ENCODE measurements at regions not wholly inside any gene's neighbourhood (a gene's known extent, or its start where the extent isn't known, plus 50 kb on each side); places are given as distances from the start of the nearest gene placed in this dataset.
"Not testable (repeated sequence)": the region's sequence is repeated elsewhere in the genome, so short reads cannot be mapped to it uniquely, and the experiment has no call there.

GRCh38 chr1:146883190-146883589 lies 54.9 kb upstream of the NBPF12 start:
- DNase-seq, result peak; percentile 3

- not testable (repeated sequence) for DNase-seq
Measured at GRCh38 chr1:146881096-146881495, 57.0 kb upstream of the NBPF12 start.

- not testable (repeated sequence) for DNase-seq
Measured at GRCh38 chr1:146863799-146864319, 74.3 kb upstream of the NBPF12 start.

GRCh38 chr1:146853147-146853546 lies 85.0 kb upstream of the NBPF12 start:
- DNase-seq, result not testable (repeated sequence)

GRCh38 chr1:146850352-146850889 lies 87.7 kb upstream of the NBPF12 start:
- DNase-seq, result not testable (repeated sequence)

GRCh38 chr1:146838725-146839124 lies 99.4 kb upstream of the NBPF12 start:
- DNase-seq, result not testable (repeated sequence)

GRCh38 chr1:146826957-146827356 lies 111.2 kb upstream of the NBPF12 start:
- not testable (repeated sequence) for DNase-seq

- not testable (repeated sequence) for DNase-seq
Measured at GRCh38 chr1:146794236-146794635, 143.9 kb upstream of the NBPF12 start.

GRCh38 chr1:146792725-146793124 lies 145.4 kb upstream of the NBPF12 start:
- DNase-seq, result not testable (repeated sequence)

GRCh38 chr1:146784212-146784940 lies 153.7 kb upstream of the NBPF12 start:
- not testable (repeated sequence) for DNase-seq

- DNase-seq, result not testable (repeated sequence)
Measured at GRCh38 chr1:146781235-146781634, 156.9 kb upstream of the NBPF12 start.

GRCh38 chr1:146777826-146778602 lies 160.1 kb upstream of the NBPF12 start:
- DNase-seq, result peak; percentile 35

- not testable (repeated sequence) for DNase-seq
Measured at GRCh38 chr1:146774988-146775387, 163.1 kb upstream of the NBPF12 start.

- not testable (repeated sequence) for DNase-seq
Measured at GRCh38 chr1:146774271-146774670, 163.9 kb upstream of the NBPF12 start.

GRCh38 chr1:146771409-146771808 lies 166.7 kb upstream of the NBPF12 start:
- DNase-seq, result not testable (repeated sequence)

GRCh38 chr1:146770998-146771397 lies 167.1 kb upstream of the NBPF12 start:
- DNase-seq, result not testable (repeated sequence)

- DNase-seq, result not testable (repeated sequence)
Measured at GRCh38 chr1:146763234-146763633, 174.9 kb upstream of the NBPF12 start.

- DNase-seq, result not testable (repeated sequence)
Measured at GRCh38 chr1:146756858-146757257, 181.3 kb upstream of the NBPF12 start.

- DNase-seq, result not testable (repeated sequence)
Measured at GRCh38 chr1:146748686-146749085, 189.4 kb upstream of the NBPF12 start.

GRCh38 chr1:146731981-146732680 lies 206.0 kb upstream of the NBPF12 start:
- DNase-seq, result not testable (repeated sequence)

GRCh38 chr1:146729642-146730344 lies 208.3 kb upstream of the NBPF12 start:
- DNase-seq, result not testable (repeated sequence)

GRCh38 chr1:146715054-146715453 lies 223.1 kb upstream of the NBPF12 start:
- not testable (repeated sequence) for DNase-seq

All from kidney glomerular epithelial cell (primary cell).